Astrocyte (in vitro differentiated cells and primary cell): ENCODE measurements at regions not wholly inside any gene's neighbourhood (a gene's known extent, or its start where the extent isn't known, plus 50 kb on each side); places are given as distances from the start of the nearest gene placed in this dataset.

Experiments used
- EZH2 ChIP-seq: IDR thresholded peaks from 2 replicates; pipeline ENCODE4 v1.6.1; 2012; ENCODE audit warnings: mild to moderate bottlenecking, low read length, inconsistent platforms; ENCODE audit not compliant: insufficient read depth
- TF ChIP-seq, protein P1 (sequence below): IDR thresholded peaks from 2 replicates; pipeline ENCODE4 v1.5.1; 2011; ENCODE audit warnings: low read depth, mild to moderate bottlenecking, inconsistent platforms, low read length, moderate library complexity; ENCODE audit not compliant: insufficient read depth

DNA sequence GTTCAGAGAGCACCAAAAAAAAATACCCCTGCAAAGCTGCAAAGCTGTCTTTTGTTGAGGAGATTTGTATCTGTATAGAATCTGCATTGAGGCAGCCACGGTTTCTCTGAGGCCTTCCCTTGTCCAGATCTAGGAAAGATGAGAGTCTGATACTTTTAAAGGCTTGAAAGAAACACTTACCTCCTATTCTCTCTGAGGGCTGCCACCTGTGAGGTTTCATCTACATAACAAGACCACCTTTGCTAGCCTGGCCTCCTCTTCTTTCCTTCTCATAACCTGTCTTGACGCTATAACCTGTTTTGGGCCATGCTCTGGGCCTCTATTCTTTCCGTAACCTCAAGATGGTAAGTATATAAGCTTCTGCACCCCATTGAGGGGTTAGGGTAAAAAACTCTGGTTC, 779.6 kb upstream of the HTR2C start:
- TF ChIP-seq, protein P1, sequence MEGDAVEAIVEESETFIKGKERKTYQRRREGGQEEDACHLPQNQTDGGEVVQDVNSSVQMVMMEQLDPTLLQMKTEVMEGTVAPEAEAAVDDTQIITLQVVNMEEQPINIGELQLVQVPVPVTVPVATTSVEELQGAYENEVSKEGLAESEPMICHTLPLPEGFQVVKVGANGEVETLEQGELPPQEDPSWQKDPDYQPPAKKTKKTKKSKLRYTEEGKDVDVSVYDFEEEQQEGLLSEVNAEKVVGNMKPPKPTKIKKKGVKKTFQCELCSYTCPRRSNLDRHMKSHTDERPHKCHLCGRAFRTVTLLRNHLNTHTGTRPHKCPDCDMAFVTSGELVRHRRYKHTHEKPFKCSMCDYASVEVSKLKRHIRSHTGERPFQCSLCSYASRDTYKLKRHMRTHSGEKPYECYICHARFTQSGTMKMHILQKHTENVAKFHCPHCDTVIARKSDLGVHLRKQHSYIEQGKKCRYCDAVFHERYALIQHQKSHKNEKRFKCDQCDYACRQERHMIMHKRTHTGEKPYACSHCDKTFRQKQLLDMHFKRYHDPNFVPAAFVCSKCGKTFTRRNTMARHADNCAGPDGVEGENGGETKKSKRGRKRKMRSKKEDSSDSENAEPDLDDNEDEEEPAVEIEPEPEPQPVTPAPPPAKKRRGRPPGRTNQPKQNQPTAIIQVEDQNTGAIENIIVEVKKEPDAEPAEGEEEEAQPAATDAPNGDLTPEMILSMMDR: no peak
- TF ChIP-seq EZH2: no peak
